Activated gamma-delta T cell treated with Interleukin-2 at 50 U/mL for 16 hours (primary cell): ENCODE measurements at regions not wholly inside any gene's neighbourhood (a gene's known extent, or its start where the extent isn't known, plus 50 kb on each side); places are given as distances from the start of the nearest gene placed in this dataset.
"Not testable (repeated sequence)": the region's sequence is repeated elsewhere in the genome, so short reads cannot be mapped to it uniquely, and the experiment has no call there.

Experiments
- DNase-seq: peaks from one replicate; pipeline ENCODE4 v3.0.0-alpha.2; 2020

GRCh38 chr11:80281194-80281593 is 840.4 kb upstream of the TENM4 start:
- no peak for DNase-seq

DNA sequence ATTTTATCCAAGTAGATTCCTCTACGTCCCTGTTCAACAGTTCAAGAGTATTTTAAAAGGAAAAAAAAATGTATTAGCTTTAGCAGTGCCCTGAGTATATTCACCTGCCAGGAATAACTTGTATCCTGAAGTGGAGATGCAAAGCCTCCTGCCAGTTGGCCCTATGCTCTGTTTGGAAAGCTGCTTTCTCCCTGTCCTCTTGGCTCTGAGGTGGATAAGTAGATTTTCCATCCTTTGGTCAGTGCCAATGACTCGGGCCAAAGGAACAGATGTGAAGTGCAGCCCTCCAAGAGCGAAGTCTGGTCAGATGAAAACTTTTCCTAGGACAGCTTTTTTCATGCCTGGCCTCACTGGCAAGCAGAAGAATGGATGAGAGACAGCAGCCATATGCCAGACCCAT is 839.9 kb upstream of the TENM4 start:
- DNase-seq, result no peak

DNA sequence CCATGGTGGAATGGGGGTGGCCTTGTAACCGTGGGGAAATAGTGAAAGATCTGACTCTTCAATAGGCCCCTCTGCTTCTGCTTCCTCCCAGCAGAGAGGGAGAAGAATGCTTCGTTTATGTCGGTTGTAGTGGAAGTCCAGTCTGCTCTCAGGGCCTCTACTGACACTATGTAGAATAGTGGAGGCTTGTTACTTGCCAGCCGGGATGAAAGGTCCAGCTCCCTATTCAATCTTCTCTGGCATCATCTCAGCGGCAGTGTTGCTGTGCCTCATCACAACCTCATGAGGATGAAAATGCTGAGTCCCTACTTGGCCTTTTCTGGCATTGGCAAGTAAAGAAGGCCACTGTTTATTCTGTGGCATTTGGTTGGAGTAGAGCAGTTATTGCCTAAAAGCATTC is 820.9 kb upstream of the TENM4 start:
- DNase-seq, result no peak

GRCh38 chr11:80257319-80258015 is 816.6 kb upstream of the TENM4 start:
- not testable (repeated sequence) for DNase-seq

GRCh38 chr11:80255021-80255420 is 814.2 kb upstream of the TENM4 start:
- DNase-seq, result no peak

DNA sequence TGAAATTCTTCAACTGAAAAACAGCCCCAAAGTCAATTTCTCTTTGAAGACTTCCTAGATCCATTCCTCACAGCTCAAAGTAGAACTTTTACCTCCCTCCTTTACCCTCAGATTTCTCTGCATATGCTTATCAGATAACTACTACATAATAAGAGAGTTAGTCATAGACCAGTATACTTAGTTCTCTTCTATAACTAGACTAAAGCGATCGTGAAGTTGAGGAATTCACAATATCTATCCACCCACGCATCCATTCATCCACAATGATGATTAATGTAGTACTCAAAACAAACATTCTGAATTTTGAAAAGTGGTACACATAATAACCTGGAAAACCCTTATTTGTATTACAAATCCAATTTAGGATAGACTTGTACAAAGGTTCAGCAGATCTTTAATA is 800.9 kb upstream of the TENM4 start:
- no peak for DNase-seq

DNA sequence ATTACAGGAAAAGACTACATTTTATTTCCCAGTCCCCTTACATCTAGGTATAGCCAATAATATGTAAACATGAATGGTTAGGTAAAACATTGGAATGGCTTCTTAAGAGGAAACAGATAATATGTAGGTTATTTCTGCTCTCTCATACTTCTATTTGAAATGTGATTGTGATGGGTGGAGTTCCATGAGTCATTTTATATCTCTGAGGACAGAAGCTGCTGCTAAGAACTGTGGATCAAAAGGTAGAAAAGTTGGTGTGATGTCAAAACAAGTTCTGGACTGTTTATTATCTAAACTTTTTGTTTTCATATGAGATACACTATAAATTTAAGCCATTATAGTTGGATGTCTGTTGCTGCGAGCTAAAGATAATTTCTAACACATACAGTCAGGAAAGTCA is 799.4 kb upstream of the TENM4 start:
- DNase-seq, result no peak

GRCh38 chr11:80239217-80239616 is 798.4 kb upstream of the TENM4 start:
- no peak for DNase-seq

- DNase-seq, result no peak
These were observed 787.1 kb upstream of the TENM4 start for GRCh38 chr11:80227915-80228314.

DNA sequence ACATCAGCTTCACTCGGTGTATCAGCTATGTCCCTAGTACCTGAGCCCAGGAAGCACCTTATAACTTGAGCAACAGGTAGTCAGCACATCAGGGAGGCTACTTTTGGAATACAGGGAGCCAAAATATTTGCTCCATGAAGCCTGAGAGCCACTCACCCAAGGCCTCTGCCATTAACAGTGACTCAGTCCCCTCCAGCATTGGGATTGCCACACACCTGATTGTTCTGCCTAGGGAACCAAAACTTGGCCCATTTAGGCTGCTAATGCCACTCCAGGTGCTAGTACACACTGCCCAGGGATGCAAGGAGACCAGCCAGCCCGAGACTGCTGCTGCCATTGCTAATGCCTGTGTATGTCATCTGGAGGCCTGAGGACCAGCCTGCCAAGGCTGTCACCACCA is 773.6 kb upstream of the TENM4 start:
- no peak for DNase-seq

DNA sequence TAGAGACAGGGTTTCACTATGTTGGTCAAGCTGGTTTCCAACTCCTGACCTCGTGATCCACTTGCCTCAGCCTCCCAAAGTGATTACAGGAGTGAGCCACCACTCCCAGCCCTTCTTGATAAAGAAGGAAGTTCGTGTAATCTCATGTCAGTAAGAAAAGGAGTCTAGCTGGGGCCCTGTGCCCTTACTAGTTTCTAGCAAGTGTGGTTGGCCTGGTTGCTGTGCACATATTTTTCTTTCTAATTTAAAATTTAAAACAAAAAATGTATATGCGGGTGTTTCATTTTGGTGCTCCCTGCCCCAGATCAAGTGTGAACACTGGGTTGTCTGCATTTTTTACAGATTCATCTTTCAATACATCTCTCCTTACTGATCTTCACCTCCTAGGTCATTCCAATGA is 770.8 kb upstream of the TENM4 start:
- no peak for DNase-seq

DNA sequence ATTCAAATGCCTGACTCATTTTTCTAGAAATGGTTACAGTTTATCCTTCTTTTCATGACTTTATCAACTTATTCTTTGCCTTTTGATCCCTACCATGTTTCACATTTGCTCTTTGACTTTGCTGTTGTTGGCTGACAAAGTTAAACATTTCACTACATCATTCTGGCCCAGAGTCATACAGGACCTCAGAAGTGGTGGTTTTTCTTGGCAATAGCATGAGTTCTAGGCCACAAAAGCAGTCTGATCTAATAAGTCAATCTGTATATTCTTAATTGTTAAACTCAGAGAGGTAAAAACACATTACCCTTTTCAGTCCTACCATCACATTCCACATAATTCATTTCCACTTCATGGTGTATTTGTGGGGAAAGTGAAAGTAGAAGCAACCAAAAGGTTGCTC is 763.2 kb upstream of the TENM4 start:
- DNase-seq, result no peak

DNA sequence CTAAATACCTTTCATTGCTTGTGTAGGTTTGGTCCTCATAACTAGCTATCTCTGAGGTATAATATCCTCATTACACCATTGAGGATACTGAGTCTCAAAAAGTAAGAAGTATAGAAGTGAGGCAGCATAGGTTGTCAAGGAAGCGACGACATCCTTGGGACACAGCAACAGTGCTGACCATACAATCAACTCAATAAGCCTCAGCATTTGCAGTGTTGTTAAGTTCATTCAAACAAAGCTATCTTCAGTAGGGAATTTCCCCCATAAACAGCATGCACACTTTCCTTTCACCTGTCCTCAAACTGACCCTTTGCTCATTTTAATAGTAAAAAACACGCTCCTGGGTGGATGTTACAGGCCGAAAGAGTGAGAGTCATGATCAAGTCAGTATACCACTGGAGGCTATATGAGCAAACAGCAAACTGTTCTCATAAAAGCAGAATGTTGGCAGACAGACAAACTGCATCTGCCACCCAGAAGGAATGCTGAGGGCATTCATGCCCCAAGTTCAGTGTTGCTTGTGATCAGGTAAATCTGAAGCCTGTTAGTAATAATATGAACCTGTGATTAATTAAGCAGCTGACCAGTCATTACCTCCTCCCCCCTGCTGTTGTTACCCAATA is 756.2 kb upstream of the TENM4 start:
- no peak for DNase-seq

DNA sequence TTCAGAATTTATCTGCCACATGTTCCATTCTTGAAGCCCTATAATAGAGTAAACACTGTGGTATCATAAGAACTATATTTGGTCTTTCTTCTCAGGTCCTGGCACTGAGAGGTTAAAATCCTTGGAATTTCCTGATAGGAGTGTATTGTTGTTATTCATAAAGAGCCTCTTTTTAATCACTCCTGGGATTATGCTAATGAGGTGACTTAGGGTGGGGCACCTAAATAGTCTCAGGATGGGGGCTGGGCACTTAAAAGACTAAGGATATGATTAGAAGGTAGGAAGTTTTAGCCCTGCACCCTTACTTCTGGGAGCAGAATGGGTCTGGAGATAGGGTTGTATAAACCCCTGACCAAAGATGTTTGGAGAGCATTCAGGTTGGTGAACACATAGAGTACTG is 755.2 kb upstream of the TENM4 start:
- no peak for DNase-seq

DNA sequence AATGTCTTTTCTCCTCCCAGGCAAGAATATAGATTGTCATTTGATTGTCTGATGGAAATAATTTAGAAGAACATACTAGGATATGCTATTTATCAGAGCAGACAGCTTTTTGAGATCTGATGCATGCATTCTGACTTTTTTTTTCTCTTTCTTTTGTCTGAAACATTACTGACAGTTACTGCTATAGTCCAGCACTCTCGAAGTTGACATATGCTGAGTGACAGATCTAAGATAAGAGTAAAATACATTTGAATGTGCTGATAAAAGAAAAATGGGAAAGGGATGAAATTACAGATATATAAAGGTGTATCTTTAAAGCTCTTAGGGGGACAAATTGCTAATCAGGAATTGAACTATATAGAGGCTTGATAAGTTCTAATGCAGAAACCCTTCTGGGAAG is 753.8 kb upstream of the TENM4 start:
- DNase-seq, result no peak

- no peak for DNase-seq
These were observed 753.2 kb upstream of the TENM4 start for GRCh38 chr11:80194016-80194415.

GRCh38 chr11:80188076-80188627 is 747.3 kb upstream of the TENM4 start:
- no peak for DNase-seq

DNA sequence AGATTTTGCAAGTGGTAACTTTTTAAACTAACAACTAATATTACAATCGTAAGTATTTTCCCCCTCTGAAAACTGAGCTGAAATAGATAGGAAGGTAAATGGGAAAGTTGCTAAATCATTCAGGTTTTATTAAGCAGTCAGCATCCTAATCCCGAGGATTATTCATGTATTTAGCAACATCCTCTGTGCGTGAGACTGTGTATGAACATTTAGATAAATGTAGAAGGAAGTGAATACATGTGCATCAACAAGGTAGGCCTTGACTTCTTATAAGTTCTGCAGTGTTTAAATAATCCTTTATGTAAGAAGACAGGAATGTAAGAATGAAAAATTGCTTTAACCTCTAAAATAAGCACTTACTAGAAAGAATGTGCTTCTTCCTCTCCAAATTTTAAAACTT is 745.9 kb upstream of the TENM4 start:
- DNase-seq, result no peak

DNA sequence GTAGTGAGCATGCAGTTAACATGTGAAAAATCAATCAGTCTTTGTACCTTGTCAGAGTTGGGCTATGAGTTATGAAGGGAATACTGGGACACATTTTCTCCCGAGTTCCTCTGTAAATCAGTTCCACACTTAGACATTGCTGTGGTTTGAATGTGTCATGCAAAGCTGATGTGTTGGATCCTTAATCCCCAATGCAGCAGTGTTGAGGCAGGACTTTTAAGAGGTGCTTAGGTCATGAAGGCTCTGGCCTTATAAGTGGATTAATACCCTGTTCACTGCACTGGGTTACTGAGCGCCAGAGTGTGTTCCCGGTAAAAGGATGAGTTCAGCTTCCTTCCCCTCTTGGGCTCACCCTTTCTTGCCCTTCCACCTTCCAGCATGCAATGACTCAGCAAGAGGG is 742.1 kb upstream of the TENM4 start:
- DNase-seq, result no peak

DNA sequence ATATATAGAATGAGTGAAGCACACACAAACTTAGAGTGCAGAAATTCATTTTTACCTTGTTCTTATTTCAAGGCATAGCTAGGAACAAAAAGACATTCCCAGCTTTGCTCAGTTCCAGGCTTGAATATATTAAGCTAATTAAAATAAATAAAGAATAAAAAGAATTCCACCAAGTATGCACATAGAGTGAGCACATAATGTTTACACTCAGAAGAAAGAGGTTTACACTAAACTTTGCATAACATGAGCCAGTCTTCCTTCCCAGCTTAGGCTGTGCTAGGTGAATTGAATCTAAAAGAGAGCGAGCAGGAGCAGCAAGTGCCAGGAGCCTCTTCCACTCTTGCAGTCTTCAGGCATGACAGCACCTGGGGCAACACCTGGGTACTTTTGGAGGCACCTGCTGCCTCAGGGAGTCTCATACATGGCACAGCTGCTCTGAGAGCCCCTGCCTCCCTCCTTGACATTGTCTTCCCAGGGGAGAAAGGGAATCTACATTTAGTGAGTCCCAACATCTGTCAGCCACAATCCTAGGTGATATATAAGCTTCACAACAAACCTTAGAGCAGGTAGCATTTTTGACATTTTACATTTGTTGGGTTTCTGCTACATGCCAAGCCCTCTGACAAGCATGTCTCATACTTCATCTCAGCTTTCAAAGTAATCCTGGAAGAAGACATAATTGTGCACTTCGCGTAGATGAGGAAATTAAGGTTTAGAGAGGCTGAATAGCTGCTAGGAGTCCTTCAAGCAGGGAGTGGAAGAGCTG is 732.7 kb upstream of the TENM4 start:
- DNase-seq, result no peak

DNA sequence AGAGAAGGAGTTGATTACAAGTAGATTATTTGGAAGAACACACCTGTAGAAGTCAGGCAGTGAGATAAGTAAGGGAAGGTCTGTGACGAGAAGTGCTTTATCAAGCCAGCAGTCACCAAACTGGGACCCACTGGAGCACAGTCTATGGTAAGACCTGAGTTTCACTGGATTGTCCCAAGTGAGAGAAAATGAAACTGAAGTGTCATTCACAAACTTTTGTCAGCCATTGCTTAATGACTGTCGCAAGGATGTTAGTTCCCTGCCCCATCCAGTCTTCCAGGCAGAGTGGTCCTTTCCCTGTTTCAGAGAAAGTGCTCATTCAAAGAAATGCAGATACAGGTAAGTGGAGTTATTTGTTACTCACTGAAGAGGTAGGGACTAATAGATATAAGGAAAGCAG is 728.0 kb upstream of the TENM4 start:
- DNase-seq, result no peak

DNA sequence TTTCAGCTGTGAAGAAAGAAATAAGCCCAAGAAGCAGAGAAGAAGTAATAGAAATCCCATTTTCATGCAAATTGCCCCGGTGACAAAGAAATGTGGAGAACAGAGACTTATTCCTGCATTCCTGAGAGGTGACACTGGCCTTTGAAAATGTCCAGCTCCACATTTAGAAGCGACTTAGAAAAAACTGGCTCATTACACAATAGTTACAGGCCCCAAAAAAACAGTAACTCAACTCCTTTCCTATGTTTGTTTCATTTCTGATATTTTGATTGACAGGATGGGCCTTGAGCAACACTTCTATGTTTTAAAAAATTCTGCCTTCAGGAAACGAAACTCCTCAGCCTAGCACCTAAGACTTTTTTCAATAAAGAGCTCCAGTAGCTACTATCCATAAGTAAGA is 726.9 kb upstream of the TENM4 start:
- DNase-seq, result no peak

DNA sequence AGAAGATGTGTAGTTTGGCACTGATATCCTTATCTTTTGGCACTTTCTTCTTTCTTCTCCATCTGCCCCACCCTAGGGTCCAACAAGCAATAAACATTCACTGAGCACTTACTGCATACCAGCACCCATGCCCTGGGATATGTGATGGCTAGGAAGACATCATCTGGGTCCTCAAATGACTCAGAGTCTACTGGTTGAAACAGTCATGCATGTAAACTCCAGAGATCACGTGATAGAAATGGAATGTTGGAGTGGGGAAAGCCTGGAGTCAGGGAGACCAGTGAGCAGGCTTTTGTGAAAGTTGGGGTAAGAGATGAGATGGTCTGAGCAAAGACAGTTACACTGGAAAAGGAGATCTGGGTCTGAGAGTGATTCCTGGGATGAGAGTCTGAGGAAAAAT is 724.9 kb upstream of the TENM4 start:
- DNase-seq, result no peak

DNA sequence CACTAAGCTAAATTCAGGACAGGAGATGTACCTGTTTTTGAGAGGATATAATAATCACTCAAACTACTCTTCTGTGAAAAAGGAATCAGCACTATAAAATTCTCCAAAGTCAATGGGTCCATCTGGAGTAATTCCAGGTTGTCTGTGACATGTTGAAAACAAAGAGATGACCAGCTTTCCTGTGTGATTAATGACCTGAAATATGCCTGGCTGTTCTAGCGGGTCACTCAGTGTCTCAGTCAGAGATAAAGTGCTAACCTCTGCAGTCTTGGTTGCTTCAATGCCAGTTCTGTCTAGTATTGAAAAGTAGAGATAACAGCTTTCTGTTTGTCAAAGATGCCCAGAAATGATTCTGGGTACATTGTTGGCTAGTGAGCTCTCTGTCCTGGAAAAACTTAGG is 722.6 kb upstream of the TENM4 start:
- no peak for DNase-seq
